Breast epithelium (tissue), 4 donors: ENCODE measurements at regions not wholly inside any gene's neighbourhood (a gene's known extent, or its start where the extent isn't known, plus 50 kb on each side); places are given as distances from the start of the nearest gene placed in this dataset.
"Not testable (repeated sequence)": the region's sequence is repeated elsewhere in the genome, so short reads cannot be mapped to it uniquely, and the experiment has no call there.

Experiments used
- DNase-seq, 2 donors: peaks; one replicate each; pipeline ENCODE4 v3.0.0-alpha.2; 2019; ENCODE audit warnings: low spot score in 2 of 2
- H3K27ac ChIP-seq, 2 donors: fragments of 200-600 bp; sonication (generic) in 1 of 2; one replicate each; pipeline ENCODE4 v1.5.1; 2016 to 2019; ENCODE audit warnings: mild to moderate bottlenecking in 1 of 2
- H3K27me3 ChIP-seq, 2 donors: fragments of 200-600 bp; sonication (generic) in 1 of 2; one replicate each; pipeline versions ENCODE4 v1.5.1 to v1.6.0; 2017 to 2019; ENCODE audit warnings: control low read depth in 1 of 2, mild to moderate bottlenecking in 1 of 2
- H3K36me3 ChIP-seq: fragments of 200-600 bp; one replicate; pipeline ENCODE4 v1.5.1; 2019
- H3K4me1 ChIP-seq, 2 donors: fragments of 200-600 bp; sonication (generic); one replicate each; pipeline ENCODE4 v1.5.1; 2016 to 2019; ENCODE audit warnings: control low read depth in 1 of 2
- H3K4me3 ChIP-seq, 3 donors: fragments of 200-600 bp; sonication (generic); 1 replicate in 2 of 3; 2 replicates in 1 of 3; pipeline ENCODE4 v1.5.1; 2016 to 2019; ENCODE audit warnings: mild to moderate bottlenecking in 3 of 3, moderate library complexity in 2 of 3
- H3K9me3 ChIP-seq, 2 donors: fragments of 200-600 bp; sonication (generic) in 1 of 2; one replicate each; pipeline ENCODE4 v1.5.1; 2016 to 2019; ENCODE audit warnings: control low read depth in 1 of 2
- CTCF ChIP-seq, 3 donors: fragments of 450-650 bp; IDR thresholded peaks; one replicate each; pipeline ENCODE4 v1.5.1; 2016 to 2017; ENCODE audit warnings: antibody characterized with exemption in 3 of 3, mild to moderate bottlenecking in 3 of 3, moderate library complexity in 3 of 3
- POLR2A ChIP-seq: fragments of 450-650 bp; IDR thresholded peaks from one replicate; pipeline ENCODE4 v1.6.1; 2016; ENCODE audit warnings: antibody characterized with exemption, mild to moderate bottlenecking, moderate library complexity
- POLR2AphosphoS5 ChIP-seq, 3 donors: sonication (generic); formaldehyde crosslinking; IDR thresholded peaks; one replicate each; pipeline ENCODE4 v1.6.1; 2017; ENCODE audit warnings: antibody characterized with exemption in 3 of 3
- intact Hi-C: fragments of 100-400 bp; cut with DNase I; formaldehyde crosslinking; loops from one replicate; pipeline ENCODE4 v1.15.1; 2023; ENCODE audit warnings: low total_unique reads

DNA sequence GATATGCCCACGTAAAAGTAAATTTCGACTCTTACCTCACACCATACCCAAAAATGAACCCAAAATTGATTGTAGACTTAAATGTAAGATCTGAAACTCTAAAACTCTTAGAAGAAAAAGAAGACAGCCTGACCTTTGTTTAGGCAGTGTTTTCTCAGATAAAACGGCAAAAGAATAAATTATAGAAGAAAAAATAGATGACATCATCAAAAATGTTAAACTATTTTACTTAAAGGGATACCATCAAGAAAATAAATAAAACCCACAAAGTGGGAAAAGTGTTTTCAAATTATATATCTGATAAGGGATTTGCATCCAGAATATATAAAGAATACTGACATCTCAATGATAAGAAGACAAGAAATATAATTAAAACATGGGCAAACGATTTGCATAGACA, 862.7 kb downstream of the DTWD2 start:
- H3K27ac ChIP-seq, result no peak overlapping the region
- no peaks in the 10 kb centered on the region for H3K27me3 ChIP-seq
- no peak overlapping the region for H3K4me3 ChIP-seq
- H3K4me1 ChIP-seq, result no peaks in the 10 kb centered on the region
- intact Hi-C loops, result no loop called here
- DNase-seq, result no peak
- no peaks in the 10 kb centered on the region for H3K36me3 ChIP-seq
- TF ChIP-seq POLR2AphosphoS5 (IDR thresholded peaks at IDR 0.05), result no peak
- TF ChIP-seq CTCF (IDR thresholded peaks at IDR 0.05), result no peak
- TF ChIP-seq POLR2A, result no peak
- no peaks in the 10 kb centered on the region for H3K9me3 ChIP-seq

DNA sequence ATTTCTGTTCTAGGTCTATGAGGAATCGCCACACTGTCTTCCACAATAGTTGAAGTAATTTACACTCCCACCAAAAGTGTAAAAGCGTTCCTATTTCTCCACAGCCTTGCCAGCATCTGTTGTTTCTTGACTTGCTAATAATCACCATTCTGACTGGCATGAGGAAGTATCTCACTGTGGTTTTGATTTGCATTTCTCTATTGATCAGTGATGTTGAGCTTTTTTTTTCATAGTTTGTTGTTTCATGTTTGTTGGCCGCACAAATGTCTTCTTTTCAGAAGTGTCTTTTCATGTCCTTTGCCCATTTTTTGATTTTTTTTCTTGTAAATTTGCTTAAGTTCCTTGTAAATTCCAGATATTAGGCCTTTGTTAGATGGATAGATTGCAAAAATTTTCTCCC, 867.1 kb downstream of the DTWD2 start:
- TF ChIP-seq CTCF (IDR thresholded peaks at IDR 0.05), result no peak
- no peak for TF ChIP-seq POLR2A
- no peak for TF ChIP-seq POLR2AphosphoS5 (IDR thresholded peaks at IDR 0.05)
- Histone ChIP-seq H3K4me1 (no peaks in the 10 kb centered on the region), H3K9me3 (no peaks in the 10 kb centered on the region), H3K27ac (no peak overlapping the region), H3K27me3 (no peaks in the 10 kb centered on the region), H3K4me3 (no peak overlapping the region), H3K36me3 (no peaks in the 10 kb centered on the region)
- no peak for DNase-seq
- intact Hi-C loops, result no loop called here

DNA sequence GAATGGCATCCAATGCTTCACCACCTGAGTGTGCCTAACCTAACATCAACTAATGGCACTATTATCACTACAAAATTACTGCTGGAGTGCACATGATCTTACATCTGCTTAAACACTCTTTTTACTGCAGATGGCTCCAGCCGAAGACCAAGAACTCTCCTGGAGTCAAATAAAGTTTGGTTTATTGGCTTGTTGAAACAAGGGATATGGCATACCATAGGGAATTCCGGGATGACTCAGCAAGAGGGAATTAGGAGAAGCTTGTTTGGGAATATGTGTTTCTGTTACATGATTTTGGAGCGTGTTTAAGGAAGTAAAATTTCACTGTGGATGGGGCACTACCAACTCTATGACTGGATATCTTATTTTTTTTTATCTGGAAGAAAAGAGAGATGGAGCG, 872.6 kb downstream of the DTWD2 start:
- no peaks in the 10 kb centered on the region for H3K4me1 ChIP-seq
- no peaks in the 10 kb centered on the region for H3K27me3 ChIP-seq
- H3K27ac ChIP-seq, result no peak overlapping the region
- H3K36me3 ChIP-seq, result no peaks in the 10 kb centered on the region
- no peak for DNase-seq
- no peaks in the 10 kb centered on the region for H3K9me3 ChIP-seq
- no peak for TF ChIP-seq POLR2AphosphoS5 (IDR thresholded peaks at IDR 0.05)
- no peak for TF ChIP-seq CTCF (IDR thresholded peaks at IDR 0.05)
- TF ChIP-seq POLR2A, result no peak
- no peak overlapping the region for H3K4me3 ChIP-seq
- intact Hi-C loops, result no loop called here

DNA sequence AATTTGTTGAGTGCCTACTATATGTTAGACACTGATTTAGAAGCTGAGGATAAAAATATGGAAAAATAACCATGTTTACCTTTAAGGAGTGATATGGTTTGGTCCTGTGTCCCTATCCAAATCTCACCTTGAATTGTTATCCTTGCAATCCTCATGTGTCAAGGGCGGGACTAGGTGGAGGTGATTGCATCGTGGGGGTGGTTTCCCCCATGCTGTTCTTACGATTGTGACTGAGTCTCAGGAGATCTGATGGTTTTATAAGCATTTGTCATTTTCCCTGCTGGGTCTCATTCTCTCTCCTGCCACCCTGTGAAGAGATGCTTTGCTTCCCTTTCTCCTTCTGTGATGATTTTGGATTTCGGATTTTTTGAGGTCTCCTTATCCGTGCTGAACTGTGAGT, 876.4 kb downstream of the DTWD2 start:
- no peak for DNase-seq
- no peak overlapping the region for H3K4me3 ChIP-seq
- TF ChIP-seq POLR2A (no peak), POLR2AphosphoS5 (IDR thresholded peaks at IDR 0.05) (no peak), CTCF (IDR thresholded peaks at IDR 0.05) (no peak)

DNA sequence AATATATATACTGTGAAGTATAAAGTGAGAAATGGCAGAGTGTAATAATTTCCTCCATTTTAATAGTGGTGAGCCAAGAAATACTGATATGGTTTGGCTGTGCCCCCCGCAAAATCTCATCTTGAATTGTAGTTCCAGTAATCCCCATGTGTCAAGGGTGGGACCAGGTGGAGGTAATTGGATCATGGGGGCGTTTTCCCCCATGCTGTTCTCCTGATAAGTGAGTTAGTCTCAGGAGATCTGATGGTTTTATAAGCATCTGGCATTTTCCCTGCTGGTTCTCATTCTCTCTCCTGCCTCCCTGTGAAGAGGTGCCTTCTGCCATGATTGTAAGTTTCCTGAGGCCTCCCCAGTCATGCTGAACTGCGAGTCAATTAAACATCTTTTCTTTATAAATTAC, 881.1 kb downstream of the DTWD2 start:
- intact Hi-C loops, H3K4me1 ChIP-seq: not testable (repeated sequence)

More for the DNA sequence above, 876.4 kb downstream of the DTWD2 start:
- H3K9me3 ChIP-seq, result no peaks in the 10 kb centered on the region
- H3K27me3 ChIP-seq, result no peaks in the 10 kb centered on the region
- H3K27ac ChIP-seq, result no peak overlapping the region
- intact Hi-C loops, result no loop called here
- H3K36me3 ChIP-seq, result no peaks in the 10 kb centered on the region
- no peaks in the 10 kb centered on the region for H3K4me1 ChIP-seq

DNA sequence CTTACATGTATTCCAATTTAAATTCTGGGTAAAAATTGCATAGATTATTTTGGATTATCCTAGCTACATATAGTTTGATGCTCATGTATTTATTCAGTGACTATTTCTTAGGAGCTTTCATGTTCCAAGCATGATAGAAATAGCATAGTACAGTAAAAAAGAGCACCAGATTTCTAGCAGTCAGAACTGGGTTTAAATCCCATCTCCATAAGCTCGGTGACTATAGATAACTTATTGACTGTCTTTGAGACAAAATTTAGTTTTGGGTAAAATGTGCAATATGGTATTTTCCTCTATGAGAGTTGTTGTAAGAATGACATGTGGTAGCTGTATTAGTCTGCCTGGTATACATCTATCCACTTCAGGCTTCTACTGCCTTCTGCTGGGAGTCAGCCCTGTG, 889.6 kb downstream of the DTWD2 start:
- TF ChIP-seq POLR2A, result no peak
- TF ChIP-seq POLR2AphosphoS5 (IDR thresholded peaks at IDR 0.05), result no peak
- TF ChIP-seq CTCF (IDR thresholded peaks at IDR 0.05), result no peak
- intact Hi-C loops, result no loop called here
- H3K36me3 ChIP-seq, result no peaks in the 10 kb centered on the region
- no peaks in the 10 kb centered on the region for H3K27me3 ChIP-seq
- H3K4me1 ChIP-seq, result no peaks in the 10 kb centered on the region
- no peak for DNase-seq
- no peak overlapping the region for H3K27ac ChIP-seq
- no peak overlapping the region for H3K4me3 ChIP-seq
- H3K9me3 ChIP-seq, result no peaks in the 10 kb centered on the region

More for the DNA sequence above, 881.1 kb downstream of the DTWD2 start:
- DNase-seq, H3K9me3 ChIP-seq, H3K27ac ChIP-seq, H3K36me3 ChIP-seq, H3K27me3 ChIP-seq, H3K4me3 ChIP-seq: not testable (repeated sequence)
